OCI-M2 (cell line): ENCODE measurements at regions not wholly inside any gene's neighbourhood (a gene's known extent, or its start where the extent isn't known, plus 50 kb on each side); places are given as distances from the start of the nearest gene placed in this dataset.

Experiments
- DNase-seq: peaks from one replicate; lab custom pipeline; 2025; ENCODE audit not compliant: unreplicated experiment; lab: John Stamatoyannopoulos, UW

DNA sequence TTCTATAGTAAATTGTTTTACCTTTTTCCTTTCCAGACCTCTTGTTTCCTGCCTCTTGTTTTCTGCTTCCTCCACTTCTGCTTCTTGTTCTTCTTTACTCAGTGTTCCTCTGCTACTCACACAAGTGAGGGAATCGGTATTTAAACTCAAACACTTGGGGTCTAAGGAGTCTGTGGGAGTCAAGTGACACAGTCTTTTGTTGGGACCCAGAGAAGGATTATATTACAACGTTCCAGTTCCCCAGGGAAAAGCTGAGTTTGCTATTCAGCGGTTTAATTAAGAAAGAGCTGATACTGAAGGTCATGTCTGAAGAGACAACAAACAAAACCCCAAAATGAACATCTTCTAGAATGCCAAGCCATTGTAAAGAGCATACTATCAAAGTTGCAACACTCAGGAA is 107.8 kb upstream of the CITED2 start:
- no peak for DNase-seq

DNA sequence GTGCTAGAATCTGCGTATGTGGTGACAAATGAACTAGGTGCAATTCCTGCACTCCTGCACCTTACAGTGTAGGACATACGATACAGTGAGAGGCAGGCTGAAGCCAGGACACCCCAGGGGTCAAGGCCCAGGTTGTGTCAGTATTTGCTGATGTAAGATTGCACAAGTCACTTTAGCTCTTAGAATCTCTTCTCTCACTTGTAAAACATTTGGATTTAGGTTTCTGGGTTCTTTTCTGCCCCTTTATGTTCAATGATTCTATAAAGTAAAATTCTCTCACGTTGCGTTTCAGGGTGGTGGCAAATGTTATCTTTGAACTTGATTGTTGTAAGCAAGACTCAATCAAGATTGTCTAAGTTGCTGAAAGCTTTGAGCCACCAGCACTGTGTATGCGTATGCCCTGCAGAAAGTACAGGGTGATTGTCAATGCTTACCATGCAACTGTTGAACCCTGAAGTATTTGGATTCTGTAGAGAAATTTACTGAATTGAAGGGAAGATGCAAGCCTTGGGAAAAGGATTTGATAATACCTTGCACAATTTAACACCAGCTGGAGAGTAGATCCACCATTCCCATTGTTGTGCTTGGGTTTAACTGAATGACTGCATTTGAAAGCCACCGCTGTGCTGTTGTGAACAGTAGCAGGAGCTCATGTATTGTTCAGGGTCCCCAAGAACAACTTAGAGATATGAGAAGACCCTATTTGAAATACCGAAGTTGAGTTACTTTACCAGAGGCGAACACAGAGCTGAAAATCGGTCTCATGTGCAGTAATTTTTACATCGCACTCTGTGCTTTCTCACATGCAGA is 106.1 kb upstream of the CITED2 start:
- no peak for DNase-seq

DNA sequence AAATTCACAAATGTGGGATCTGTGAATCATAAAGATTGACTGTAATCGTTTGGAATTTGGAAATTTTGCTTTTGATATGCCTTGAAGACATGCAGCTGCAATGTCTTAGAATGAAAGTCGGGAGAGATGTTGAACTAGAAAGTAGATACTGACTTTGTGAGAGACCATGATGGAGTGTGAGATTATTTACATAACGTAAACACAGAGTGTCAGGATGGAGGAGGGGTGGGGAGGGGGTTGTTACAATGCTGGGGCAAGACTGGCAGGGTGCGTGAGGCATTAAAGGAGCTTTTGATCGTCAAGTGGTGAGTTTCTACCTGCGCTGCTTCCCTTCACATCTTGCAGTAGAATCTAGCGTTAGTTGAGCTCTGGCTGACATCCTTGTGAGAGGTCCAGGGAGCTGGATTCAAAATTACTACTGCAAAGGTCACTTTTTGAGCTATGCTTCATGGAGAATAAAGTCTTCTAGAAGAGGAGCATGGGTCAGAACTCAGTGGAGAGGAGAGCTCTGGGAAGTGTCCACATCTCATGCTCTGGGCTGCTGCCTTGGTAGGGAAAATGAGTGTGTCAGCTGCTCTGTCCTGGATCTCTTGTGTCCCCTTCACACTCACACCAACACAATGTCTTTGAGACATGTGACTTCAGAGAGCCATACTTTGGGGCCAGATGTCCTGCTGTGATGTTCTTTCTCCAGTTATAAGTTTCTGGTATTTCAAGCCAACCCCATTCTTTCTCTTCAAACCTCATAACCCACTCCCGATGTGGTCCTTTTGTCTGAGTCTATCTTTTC is 105.2 kb upstream of the CITED2 start:
- no peak for DNase-seq

DNA sequence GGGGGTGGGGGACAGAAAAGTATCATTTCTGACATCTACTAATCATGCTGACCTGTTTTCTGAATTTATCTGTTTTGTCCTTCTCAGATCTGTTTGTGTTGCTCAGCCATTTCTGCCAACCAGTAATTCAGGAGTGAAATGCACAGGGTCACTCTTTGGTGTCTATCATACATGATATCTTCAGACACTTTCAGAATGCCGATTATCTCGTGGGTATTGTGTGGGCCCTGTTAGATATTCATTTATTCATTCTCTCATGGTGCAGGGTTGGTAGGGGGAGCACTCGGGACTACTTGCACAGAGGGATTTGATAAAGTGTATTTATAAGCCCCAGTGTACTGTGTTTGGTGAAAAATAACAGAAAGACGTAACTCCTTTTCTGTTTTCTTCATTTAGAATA is 101.2 kb upstream of the CITED2 start:
- no peak for DNase-seq

- DNase-seq, result no peak
Observed at GRCh38 chr6:139475241-139475640, 100.8 kb upstream of the CITED2 start.

- no peak for DNase-seq
Observed at GRCh38 chr6:139474145-139475108, 100.0 kb upstream of the CITED2 start.

DNA sequence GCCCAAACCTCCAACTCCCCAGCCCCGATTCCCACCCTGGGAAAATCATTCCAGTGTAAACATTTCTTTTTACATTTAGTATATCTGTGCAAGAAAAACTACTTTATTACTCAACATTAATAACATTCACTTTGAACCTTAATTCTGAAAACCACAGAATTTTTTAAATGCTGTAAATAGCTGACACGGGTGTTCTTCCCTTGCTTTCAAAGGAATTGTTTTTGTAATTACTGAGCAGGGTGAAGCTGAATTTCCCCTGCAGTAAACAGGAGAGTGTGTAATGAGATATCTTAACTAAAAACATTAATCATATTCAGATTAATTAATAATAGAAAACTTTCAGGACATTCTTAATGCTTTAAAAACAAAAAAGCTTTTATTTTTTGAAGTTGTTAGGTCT is 99.3 kb upstream of the CITED2 start:
- DNase-seq, result no peak

DNA sequence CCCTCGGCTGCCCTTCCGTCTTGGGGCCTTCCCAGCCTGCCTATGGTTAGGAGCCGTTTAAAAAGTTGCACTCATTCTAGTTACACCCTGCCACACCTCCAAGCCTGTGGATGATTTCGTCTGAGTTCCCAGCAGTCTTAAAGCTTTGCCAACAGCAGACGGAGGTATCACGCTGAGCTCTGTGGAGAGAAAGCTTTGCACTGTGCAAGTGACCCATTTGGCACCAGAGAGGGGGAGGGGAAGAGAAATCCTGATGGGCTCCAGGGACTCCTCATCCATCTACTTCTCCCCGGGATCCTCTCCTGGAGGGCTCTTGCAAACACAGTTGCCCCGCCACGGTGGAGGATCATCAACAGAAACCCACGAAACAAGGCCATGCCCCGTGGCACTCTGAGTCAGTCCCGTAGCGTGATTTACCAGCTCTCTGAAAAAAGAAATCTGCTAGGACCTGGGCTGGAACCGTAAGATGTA is 98.8 kb upstream of the CITED2 start:
- no peak for DNase-seq

GRCh38 chr6:139472351-139473015 is 98.0 kb upstream of the CITED2 start:
- no peak for DNase-seq

- no peak for DNase-seq
Observed at GRCh38 chr6:139470997-139471396, 96.5 kb upstream of the CITED2 start.

GRCh38 chr6:139468178-139468819 is 93.9 kb upstream of the CITED2 start:
- DNase-seq, result no peak

DNA sequence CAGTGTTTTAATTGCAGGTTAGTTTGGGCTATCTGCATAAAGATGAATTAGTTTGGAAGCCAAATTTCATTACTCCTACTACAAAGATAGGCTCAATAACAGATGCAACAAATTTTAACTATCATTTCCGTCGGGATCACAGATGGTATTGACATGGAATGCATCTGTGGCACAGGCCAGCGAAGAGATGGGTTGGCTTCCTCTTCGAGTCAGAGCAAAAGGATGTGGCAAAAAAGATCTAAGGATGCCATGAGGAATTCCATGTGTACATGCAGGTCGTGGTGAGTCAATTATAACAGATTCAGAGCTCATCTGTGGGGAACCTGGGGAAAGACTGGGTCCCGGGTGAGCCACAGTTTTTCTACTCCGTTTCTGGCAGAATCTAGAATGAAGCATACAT is 83.0 kb upstream of the CITED2 start:
- DNase-seq, result no peak

- no peak for DNase-seq
Observed at GRCh38 chr6:139452148-139452876, 77.9 kb upstream of the CITED2 start.

DNA sequence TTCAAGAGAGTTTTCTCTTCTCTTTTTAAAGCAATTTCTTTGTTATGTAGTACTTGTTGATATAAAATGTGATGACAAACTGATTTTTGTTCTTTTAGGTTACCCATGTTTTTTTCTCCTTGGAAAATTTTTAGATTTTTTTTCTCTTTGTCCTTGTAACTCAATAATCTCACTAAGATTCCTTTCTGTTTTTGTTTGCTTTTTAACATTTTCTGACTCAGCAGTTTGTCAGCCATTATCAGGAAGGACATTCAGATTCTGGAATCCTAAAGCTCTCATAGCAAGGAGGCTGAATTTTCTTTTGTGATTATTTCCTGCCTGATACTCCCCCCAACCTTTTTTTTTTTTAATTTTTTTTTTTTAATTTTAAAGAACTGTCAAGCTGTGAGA is 75.2 kb upstream of the CITED2 start:
- no peak for DNase-seq

- no peak for DNase-seq
Observed at GRCh38 chr6:139448998-139449610, 74.7 kb upstream of the CITED2 start.

DNA sequence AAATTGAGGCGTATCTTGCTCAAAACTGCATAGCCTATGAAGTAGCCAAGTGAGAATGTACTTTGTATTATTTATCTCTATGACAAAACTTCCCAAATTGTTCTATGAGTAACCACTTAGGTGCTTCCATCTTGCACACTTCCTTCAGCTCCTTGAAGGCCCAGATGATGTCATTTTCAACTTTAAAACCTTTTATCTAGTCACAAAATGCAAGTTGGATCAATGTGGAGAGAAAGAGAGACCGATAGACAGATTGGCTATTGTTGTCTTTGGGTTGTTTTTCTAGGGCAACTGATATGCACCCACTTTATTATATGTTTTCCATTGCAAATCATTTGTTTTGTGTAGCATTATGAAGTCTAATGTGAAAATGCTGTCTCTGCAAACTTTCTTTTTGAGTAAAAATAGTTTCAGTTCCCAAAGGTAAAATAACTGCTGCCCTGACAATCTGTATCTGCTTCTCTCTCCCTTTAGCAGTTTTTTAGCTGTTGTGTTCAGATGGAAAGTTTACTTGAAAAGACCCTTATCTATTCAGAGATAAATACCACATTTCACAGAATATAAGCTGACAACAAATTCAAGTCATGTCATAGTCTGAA is 73.7 kb upstream of the CITED2 start:
- DNase-seq, result no peak

DNA sequence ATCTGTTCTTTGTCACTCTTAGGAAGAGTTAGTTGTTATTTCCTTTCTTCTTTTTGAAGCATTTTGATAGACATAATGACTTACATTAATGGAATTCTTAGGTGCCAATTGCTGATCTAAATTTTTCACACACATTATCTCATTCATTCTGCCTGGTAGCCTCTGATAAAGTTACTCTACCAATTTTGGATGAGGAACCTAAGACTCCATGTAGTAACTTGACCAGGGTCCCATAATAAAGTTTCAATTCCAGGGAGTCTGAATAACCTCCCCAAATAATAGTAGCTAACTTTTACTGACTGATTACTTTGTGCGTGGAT is 73.2 kb upstream of the CITED2 start:
- DNase-seq, result no peak

GRCh38 chr6:139446768-139447655 is 72.6 kb upstream of the CITED2 start:
- DNase-seq, result no peak
